ENCODE measurements at regions not wholly inside any gene's neighbourhood (a gene's known extent, or its start where the extent isn't known, plus 50 kb on each side); places are given as distances from the start of the nearest gene placed in this dataset.

DNA sequence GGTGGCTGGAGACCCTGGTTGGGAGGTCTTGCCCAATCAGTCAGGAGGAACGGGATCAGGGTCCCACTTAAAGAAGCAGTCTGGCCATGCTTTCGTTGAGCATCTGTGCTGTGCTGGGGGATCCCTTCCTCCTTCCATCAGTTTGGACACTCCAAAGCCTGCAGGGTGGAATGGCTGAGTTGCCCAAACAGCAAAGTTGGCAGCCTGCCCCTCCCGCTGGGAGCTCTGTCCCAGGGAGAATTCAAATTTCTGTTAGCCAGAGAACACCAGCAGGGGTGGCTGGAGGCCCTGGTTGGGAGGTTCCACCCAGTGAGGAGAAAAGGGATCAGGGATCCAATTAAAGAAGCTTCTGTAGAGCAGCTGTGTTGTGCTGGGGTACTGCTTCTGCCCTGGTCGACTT is 96.9 kb upstream of the CTAGE1 start:
- TF ChIP-seq, protein P1, sequence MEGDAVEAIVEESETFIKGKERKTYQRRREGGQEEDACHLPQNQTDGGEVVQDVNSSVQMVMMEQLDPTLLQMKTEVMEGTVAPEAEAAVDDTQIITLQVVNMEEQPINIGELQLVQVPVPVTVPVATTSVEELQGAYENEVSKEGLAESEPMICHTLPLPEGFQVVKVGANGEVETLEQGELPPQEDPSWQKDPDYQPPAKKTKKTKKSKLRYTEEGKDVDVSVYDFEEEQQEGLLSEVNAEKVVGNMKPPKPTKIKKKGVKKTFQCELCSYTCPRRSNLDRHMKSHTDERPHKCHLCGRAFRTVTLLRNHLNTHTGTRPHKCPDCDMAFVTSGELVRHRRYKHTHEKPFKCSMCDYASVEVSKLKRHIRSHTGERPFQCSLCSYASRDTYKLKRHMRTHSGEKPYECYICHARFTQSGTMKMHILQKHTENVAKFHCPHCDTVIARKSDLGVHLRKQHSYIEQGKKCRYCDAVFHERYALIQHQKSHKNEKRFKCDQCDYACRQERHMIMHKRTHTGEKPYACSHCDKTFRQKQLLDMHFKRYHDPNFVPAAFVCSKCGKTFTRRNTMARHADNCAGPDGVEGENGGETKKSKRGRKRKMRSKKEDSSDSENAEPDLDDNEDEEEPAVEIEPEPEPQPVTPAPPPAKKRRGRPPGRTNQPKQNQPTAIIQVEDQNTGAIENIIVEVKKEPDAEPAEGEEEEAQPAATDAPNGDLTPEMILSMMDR (IDR thresholded peaks at IDR 0.05): no peak
- intact Hi-C loops (cut with DNase I): no loop called here
- Histone ChIP-seq H3K36me3 (no peaks in the 10 kb centered on the region), H3K27ac (no peak overlapping the region), H3K4me1 (peaks cover 0 to 8% (median 0%) of the 10 kb centered on the region in 3 donors), H3K9me3 (no peaks in the 10 kb centered on the region), H3K4me3 (no peak overlapping the region), H3K27me3 (no peaks in the 10 kb centered on the region)
- ATAC-seq (no peak), DNase-seq (no peak), FAIRE-seq (no peak)
- 89 to 95% methylated on average over 4 of the region's 4 CpGs for WGBS, 2 donors

DNA sequence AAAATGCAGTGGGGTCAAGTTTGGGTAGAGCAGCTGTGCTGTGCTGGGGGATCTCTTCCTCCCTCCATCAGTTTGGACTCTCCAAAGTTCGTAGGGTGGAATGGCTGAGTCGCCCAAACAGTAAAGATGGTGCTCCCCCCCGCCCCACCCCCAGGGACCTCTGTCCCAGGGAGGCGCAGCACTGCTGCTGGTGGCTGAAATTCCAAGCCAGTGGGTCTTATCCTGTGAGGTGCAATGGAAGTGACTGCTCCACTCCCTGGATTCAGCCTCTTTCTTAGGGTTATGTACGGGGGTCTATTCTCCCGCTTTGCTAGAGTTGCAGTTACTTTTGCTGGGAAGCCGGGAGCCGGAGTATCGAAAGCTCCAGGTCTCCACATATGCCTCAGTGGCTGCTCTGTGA is 97.5 kb upstream of the CTAGE1 start:
- no peak for DNase-seq
- Histone ChIP-seq H3K27me3 (no peaks in the 10 kb centered on the region), H3K9me3 (no peaks in the 10 kb centered on the region), H3K36me3 (no peaks in the 10 kb centered on the region), H3K27ac (no peak overlapping the region), H3K4me1 (peaks cover 0 to 8% (median 0%) of the 10 kb centered on the region in 3 donors), H3K4me3 (no peak overlapping the region)
- no peak for FAIRE-seq
- TF ChIP-seq, protein P1 (IDR thresholded peaks at IDR 0.05): no peak
- WGBS, 2 donors: 87 to 94% methylated on average over 9 of the region's 9 CpGs
- intact Hi-C loops (cut with DNase I): no loop called here
- no peak for ATAC-seq

DNA sequence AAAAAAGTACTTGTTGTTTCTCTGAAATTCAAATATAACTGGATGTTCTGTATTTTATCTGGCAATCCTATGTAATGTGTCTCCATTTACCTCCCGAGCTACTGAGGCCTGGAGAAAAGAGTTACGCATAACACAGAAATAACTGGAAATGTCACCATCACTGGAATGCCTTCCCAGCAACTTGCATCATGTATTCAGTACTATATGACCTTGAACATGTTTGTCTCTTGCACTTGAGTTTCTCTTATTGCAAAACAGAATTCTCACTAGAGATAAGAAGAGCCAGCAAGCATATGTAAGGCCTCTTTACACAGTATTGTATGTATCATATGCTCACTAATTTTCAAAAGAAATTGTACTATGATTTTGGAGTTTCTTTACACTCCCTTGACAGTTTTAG is 99.6 kb upstream of the CTAGE1 start:
- 58 to 66% methylated on average over 2 of the region's 2 CpGs for WGBS, 2 donors
- no peaks in the 10 kb centered on the region for H3K4me1 ChIP-seq
- intact Hi-C loops (cut with DNase I): no loop called here
- no peak for DNase-seq
- no peak overlapping the region for H3K4me3 ChIP-seq
- peak in 3 of 4 donors; percentile 51 to 81 (median 71) for ATAC-seq
- TF ChIP-seq, protein P1 (IDR thresholded peaks at IDR 0.05): no peak
- FAIRE-seq: no peak
- H3K36me3 ChIP-seq: no peaks in the 10 kb centered on the region
- no peaks in the 10 kb centered on the region for H3K27me3 ChIP-seq
- H3K27ac ChIP-seq: no peak overlapping the region
- no peaks in the 10 kb centered on the region for H3K9me3 ChIP-seq

DNA sequence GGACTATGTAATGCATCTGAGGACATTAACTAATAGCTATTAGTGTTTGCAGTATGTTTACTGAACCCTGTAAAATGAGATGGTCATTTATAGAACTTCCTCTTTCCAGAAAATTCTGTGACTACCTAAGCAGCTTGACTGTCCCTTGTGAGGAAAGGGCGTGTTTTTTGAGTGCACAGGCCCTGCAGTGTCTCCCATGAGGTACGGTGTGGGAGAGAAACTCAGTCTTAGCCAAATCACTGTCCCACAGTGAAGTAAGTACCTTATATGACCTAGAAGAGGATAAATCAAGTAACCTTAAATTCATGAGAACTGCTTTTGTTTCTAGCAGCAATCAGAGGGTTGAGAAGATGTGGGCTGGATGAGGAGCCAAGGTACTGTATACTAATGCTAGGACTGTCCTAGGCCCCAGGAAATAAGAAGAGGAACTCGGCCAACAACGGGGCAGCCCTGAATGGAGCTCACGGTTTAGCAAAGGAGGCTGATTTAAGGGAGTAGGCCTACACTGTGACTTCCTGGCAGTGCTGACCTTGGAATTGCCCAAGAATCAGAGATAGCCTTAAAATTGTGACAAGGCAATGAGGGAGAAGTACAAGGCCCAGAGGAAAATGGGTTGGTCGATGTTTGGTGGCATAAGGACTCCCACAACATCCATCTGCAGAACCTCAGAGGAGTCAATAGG is 103.5 kb upstream of the CTAGE1 start:
- DNase-seq (no peak), FAIRE-seq (no peak), ATAC-seq (no peak)
- no peaks in the 10 kb centered on the region for H3K4me1 ChIP-seq
- TF ChIP-seq, protein P1 (IDR thresholded peaks at IDR 0.05): no peak
- no peak overlapping the region for H3K4me3 ChIP-seq
- intact Hi-C loops (cut with DNase I): no loop called here
- H3K27me3 ChIP-seq: no peaks in the 10 kb centered on the region
- no peak overlapping the region for H3K27ac ChIP-seq
- 72 to 77% methylated on average over 6 of the region's 6 CpGs for WGBS, 2 donors
- no peaks in the 10 kb centered on the region for H3K36me3 ChIP-seq
- no peaks in the 10 kb centered on the region for H3K9me3 ChIP-seq

DNA sequence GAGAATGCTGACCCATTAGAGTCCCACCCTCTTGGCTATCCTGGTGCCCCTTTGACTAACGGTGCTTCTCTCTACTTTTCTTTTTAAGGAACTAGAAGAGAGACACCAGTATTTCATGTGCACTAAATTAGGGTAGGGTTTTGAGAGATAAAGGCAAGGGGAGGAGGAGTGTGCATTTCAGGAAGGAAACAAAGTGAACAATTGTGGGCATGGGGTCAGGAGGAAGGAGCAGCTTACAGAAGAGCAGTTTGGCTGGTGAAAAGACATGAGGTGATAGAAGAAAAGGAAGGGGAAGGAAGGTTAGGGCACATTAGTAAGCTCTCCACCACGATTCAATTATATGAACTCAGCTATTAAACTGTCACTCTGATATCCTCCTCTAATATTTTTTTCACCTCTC is 105.8 kb upstream of the CTAGE1 start:
- Histone ChIP-seq H3K36me3 (no peaks in the 10 kb centered on the region), H3K4me3 (no peak overlapping the region), H3K9me3 (no peaks in the 10 kb centered on the region), H3K27ac (no peak overlapping the region), H3K4me1 (no peaks in the 10 kb centered on the region), H3K27me3 (no peaks in the 10 kb centered on the region)
- 71 to 78% methylated on average over 2 of the region's 2 CpGs for WGBS, 2 donors
- intact Hi-C loops (cut with DNase I): no loop called here
- DNase-seq (no peak), FAIRE-seq (no peak), ATAC-seq (no peak)
- TF ChIP-seq, protein P1 (IDR thresholded peaks at IDR 0.05): no peak
